ENCODE measurements at regions not wholly inside any gene's neighbourhood (a gene's known extent, or its start where the extent isn't known, plus 50 kb on each side); places are given as distances from the start of the nearest gene placed in this dataset.

- DNase-seq: no peak
- Histone ChIP-seq H3K27me3 (no peaks in the 10 kb centered on the region), H3K9me3 (no peaks in the 10 kb centered on the region), H3K4me3 (no peak overlapping the region), H3K27ac (no peak overlapping the region), H3K4me1 (no peaks in the 10 kb centered on the region), H3K36me3 (no peaks in the 10 kb centered on the region)
- in situ Hi-C loops (cut with MboI; ENCODE audit: low sequenced_read_pairs in 4 of 4) (no loop called here), intact Hi-C loops (cut with DNase I; ENCODE audit: low total_unique reads) (no loop called here)
- no peak for ATAC-seq
- TF ChIP-seq CTCF (IDR thresholded peaks at IDR 0.05 in 4 of 5, conservative IDR thresholded peaks at IDR 0.05 in 1 of 5) (no peak), POLR2A (IDR thresholded peaks at IDR 0.05) (no peak)
These were observed 64.1 kb upstream of the SPHKAP start for GRCh38 chr2:228245601-228246000.

GRCh38 chr2:228242591-228242990 is 61.1 kb upstream of the SPHKAP start:
- H3K27ac ChIP-seq: no peak overlapping the region
- no peak overlapping the region for H3K4me3 ChIP-seq
- no peak for ATAC-seq
- no peaks in the 10 kb centered on the region for H3K4me1 ChIP-seq
- intact Hi-C loops (cut with DNase I; ENCODE audit: low total_unique reads): no loop called here
- TF ChIP-seq POLR2A (IDR thresholded peaks at IDR 0.05): no peak
- TF ChIP-seq CTCF (IDR thresholded peaks at IDR 0.05 in 4 of 5, conservative IDR thresholded peaks at IDR 0.05 in 1 of 5): no peak
- no peaks in the 10 kb centered on the region for H3K27me3 ChIP-seq
- no peaks in the 10 kb centered on the region for H3K36me3 ChIP-seq
- in situ Hi-C loops (cut with MboI; ENCODE audit: low sequenced_read_pairs in 4 of 4): no loop called here
- no peaks in the 10 kb centered on the region for H3K9me3 ChIP-seq
- DNase-seq: no peak

GRCh38 chr2:228239907-228240561 is 58.5 kb upstream of the SPHKAP start:
- Histone ChIP-seq H3K4me3 (no peak overlapping the region), H3K27me3 (no peaks in the 10 kb centered on the region), H3K27ac (no peak overlapping the region), H3K4me1 (no peaks in the 10 kb centered on the region), H3K9me3 (no peaks in the 10 kb centered on the region), H3K36me3 (no peaks in the 10 kb centered on the region)
- no peak for TF ChIP-seq CTCF (IDR thresholded peaks at IDR 0.05 in 4 of 5, conservative IDR thresholded peaks at IDR 0.05 in 1 of 5)
- no peak for TF ChIP-seq POLR2A (IDR thresholded peaks at IDR 0.05)
- intact Hi-C loops (cut with DNase I; ENCODE audit: low total_unique reads) (no loop called here), in situ Hi-C loops (cut with MboI; ENCODE audit: low sequenced_read_pairs in 4 of 4) (no loop called here)
- ATAC-seq (no peak), DNase-seq (no peak)

DNA sequence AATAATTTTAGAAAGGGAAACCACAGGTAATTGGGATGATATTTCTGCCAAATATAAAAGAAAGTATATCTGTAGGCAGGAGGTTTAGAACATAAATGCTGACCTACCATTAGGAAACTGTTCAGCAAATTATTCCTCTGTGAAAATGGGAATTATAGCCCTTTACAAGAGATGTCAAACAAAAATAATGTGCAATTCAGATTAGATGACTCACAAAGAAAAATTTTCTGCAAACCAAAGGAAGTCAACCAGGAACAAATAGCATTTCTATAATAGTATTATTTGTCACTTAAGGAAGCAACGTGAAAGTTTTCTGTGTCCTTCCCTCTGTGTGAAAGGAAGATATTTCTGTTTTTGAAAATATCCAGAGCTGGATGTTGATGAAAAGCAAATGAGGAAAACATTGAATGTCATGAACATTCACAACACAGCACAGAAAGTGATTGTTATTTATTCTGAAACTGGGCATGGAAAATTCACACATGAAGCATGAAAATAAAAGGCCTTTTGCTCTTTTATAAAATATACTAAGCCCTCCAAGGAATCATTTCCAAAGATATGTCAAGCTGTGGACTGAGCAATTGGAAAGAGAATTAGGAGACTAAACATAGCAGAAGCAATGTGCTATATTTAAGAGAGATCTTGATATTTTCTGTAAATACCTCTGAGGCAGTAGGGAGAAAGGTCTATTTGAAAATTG is 57.9 kb upstream of the SPHKAP start:
- Histone ChIP-seq H3K4me1 (no peaks in the 10 kb centered on the region), H3K4me3 (no peak overlapping the region), H3K27ac (no peak overlapping the region), H3K36me3 (no peaks in the 10 kb centered on the region), H3K27me3 (no peaks in the 10 kb centered on the region), H3K9me3 (no peaks in the 10 kb centered on the region)
- no peak for TF ChIP-seq CTCF (IDR thresholded peaks at IDR 0.05 in 4 of 5, conservative IDR thresholded peaks at IDR 0.05 in 1 of 5)
- no peak for TF ChIP-seq POLR2A (IDR thresholded peaks at IDR 0.05)
- intact Hi-C loops (cut with DNase I; ENCODE audit: low total_unique reads): no loop called here
- no peak for DNase-seq
- in situ Hi-C loops (cut with MboI; ENCODE audit: low sequenced_read_pairs in 4 of 4): no loop called here
- no peak for ATAC-seq
